Endodermal cell (in vitro differentiated cells): ENCODE measurements at regions not wholly inside any gene's neighbourhood (a gene's known extent, or its start where the extent isn't known, plus 50 kb on each side); places are given as distances from the start of the nearest gene placed in this dataset.

Experiments
- DNase-seq: peaks from one replicate; pipeline ENCODE4 v3.0.0-alpha.2; 2017
- H3K27ac ChIP-seq: 2 replicates; pipeline ENCODE4 v1.5.1; 2013; ENCODE audit warnings: mild to moderate bottlenecking, low read depth, low read length, moderate library complexity
- H3K27me3 ChIP-seq: 2 replicates; pipeline ENCODE4 v1.6.1; 2013; ENCODE audit warnings: mild to moderate bottlenecking, low read length, moderate library complexity; ENCODE audit not compliant: insufficient read depth, control insufficient read depth, poor library complexity, severe bottlenecking
- H3K36me3 ChIP-seq: 2 replicates; pipeline ENCODE4 v1.7.0; 2013; ENCODE audit warnings: mild to moderate bottlenecking, low read length, moderate library complexity; ENCODE audit not compliant: control insufficient read depth, insufficient read depth
- H3K4me1 ChIP-seq: one replicate; pipeline ENCODE4 v1.7.0; 2013; ENCODE audit warnings: low read length; ENCODE audit not compliant: control insufficient read depth, insufficient read depth
- H3K4me3 ChIP-seq: 2 replicates; pipeline ENCODE4 v1.5.1; 2013; ENCODE audit warnings: mild to moderate bottlenecking, low read length, moderate library complexity
- H3K9ac ChIP-seq: 2 replicates; pipeline ENCODE4 v1.6.1; 2013; ENCODE audit warnings: mild to moderate bottlenecking, low read length, moderate library complexity; ENCODE audit not compliant: poor library complexity, severe bottlenecking; ENCODE audit errors: extremely low read depth
- H3K9me3 ChIP-seq: 2 replicates; pipeline ENCODE4 v1.6.1; 2013; ENCODE audit warnings: mild to moderate bottlenecking, low read length, moderate library complexity; ENCODE audit not compliant: control insufficient read depth
- H3K27ac Mint-ChIP-seq: 2 replicates; pipeline ENCODE4 v1.8.0; 2020; ENCODE audit warnings: mixed read lengths
- H3K27me3 Mint-ChIP-seq: 2 replicates; pipeline ENCODE4 v1.8.0; 2021; ENCODE audit warnings: mild to moderate bottlenecking, mixed read lengths; ENCODE audit not compliant: insufficient read depth
- H3K36me3 Mint-ChIP-seq: 2 replicates; pipeline ENCODE4 v1.8.0; 2020; ENCODE audit warnings: low read depth, mixed read lengths
- H3K4me1 Mint-ChIP-seq: 2 replicates; pipeline ENCODE4 v1.8.0; 2020; ENCODE audit warnings: mixed read lengths
- H3K4me3 Mint-ChIP-seq: 2 replicates; pipeline ENCODE4 v1.8.0; 2020; ENCODE audit warnings: mild to moderate bottlenecking, moderate library complexity, mixed read lengths
- H3K9me3 Mint-ChIP-seq: 2 replicates; pipeline ENCODE4 v1.8.0; 2020; ENCODE audit warnings: mild to moderate bottlenecking, mixed read lengths
- CTCF ChIP-seq: fragments of 200-600 bp; sonication (generic); conservative IDR thresholded peaks from 2 replicates; pipeline ENCODE4 v1.5.0; 2021; ENCODE audit warnings: antibody characterized with exemption, mild to moderate bottlenecking
- WGBS, 2 experiments: methylation state at CpG; one replicate each; pipeline versions ENCODE4 v1.1.5 to v1.1.7; 2013; ENCODE audit warnings: missing lambda C conversion rate in 2 of 2, mixed read lengths in 1 of 2; ENCODE audit not compliant: insufficient coverage in 1 of 2, insufficient read length in 1 of 2; 5-methylcytosine and 5-hydroxymethylcytosine counted together

GRCh38 chr10:130234171-130234965 lies 98.2 kb downstream of the GLRX3 start:
- Histone ChIP-seq H3K27me3 (no peaks in the 10 kb centered on the region), H3K9ac (no peak overlapping the region), H3K36me3 (no peaks in the 10 kb centered on the region), H3K9me3 (no peaks in the 10 kb centered on the region), H3K4me1 (no peaks in the 10 kb centered on the region), H3K4me3 (no peak overlapping the region), H3K27ac (no peak overlapping the region)
- WGBS, 2 experiments, result 77 to 92% methylated on average over 3 to 10 of the region's 10 CpGs
- no peak for TF ChIP-seq CTCF
- H3K4me3 Mint-ChIP-seq, result no peak overlapping the region
- no peak overlapping the region for H3K27ac Mint-ChIP-seq
- DNase-seq, result peak; percentile 15
- H3K9me3 Mint-ChIP-seq, result no peaks in the 10 kb centered on the region
- no peaks in the 10 kb centered on the region for H3K4me1 Mint-ChIP-seq
- no peaks in the 10 kb centered on the region for H3K27me3 Mint-ChIP-seq
- no peaks in the 10 kb centered on the region for H3K36me3 Mint-ChIP-seq

GRCh38 chr10:130236711-130237110 lies 100.5 kb downstream of the GLRX3 start:
- Histone ChIP-seq H3K9ac (no peak overlapping the region), H3K36me3 (no peaks in the 10 kb centered on the region), H3K27me3 (no peaks in the 10 kb centered on the region), H3K4me1 (no peaks in the 10 kb centered on the region), H3K4me3 (no peak overlapping the region), H3K27ac (no peak overlapping the region), H3K9me3 (peaks cover 7% of the 10 kb centered on the region)
- Mint-ChIP-seq H3K27ac (no peak overlapping the region), H3K27me3 (no peaks in the 10 kb centered on the region), H3K4me3 (no peak overlapping the region), H3K36me3 (no peaks in the 10 kb centered on the region), H3K9me3 (peaks cover 12% of the 10 kb centered on the region), H3K4me1 (no peaks in the 10 kb centered on the region)
- no peak for TF ChIP-seq CTCF
- WGBS, 2 experiments, result 64% methylated on average over 1 of the region's 1 CpG; no CpG with 5 or more reads in 1 of the 2 experiments
- DNase-seq, result peak; percentile 25

- no peaks in the 10 kb centered on the region for H3K27me3 ChIP-seq
- H3K36me3 ChIP-seq, result no peaks in the 10 kb centered on the region
- no peak overlapping the region for H3K27ac Mint-ChIP-seq
- H3K4me3 ChIP-seq, result no peak overlapping the region
- no peak overlapping the region for H3K9ac ChIP-seq
- no peaks in the 10 kb centered on the region for H3K36me3 Mint-ChIP-seq
- H3K27ac ChIP-seq, result no peak overlapping the region
- no peaks in the 10 kb centered on the region for H3K4me1 ChIP-seq
- no peak overlapping the region for H3K4me3 Mint-ChIP-seq
- H3K4me1 Mint-ChIP-seq, result no peaks in the 10 kb centered on the region
- no peak for TF ChIP-seq CTCF
- H3K9me3 Mint-ChIP-seq, result peaks cover 15% of the 10 kb centered on the region
- 72% methylated on average over 2 of the region's 2 CpGs; no CpG with 5 or more reads in 1 of the 2 experiments for WGBS, 2 experiments
- H3K27me3 Mint-ChIP-seq, result no peaks in the 10 kb centered on the region
- DNase-seq, result no peak
- peaks cover 7% of the 10 kb centered on the region for H3K9me3 ChIP-seq
Observed at GRCh38 chr10:130240409-130240808, 104.2 kb downstream of the GLRX3 start.
